GM12892 (cell line): ENCODE measurements at regions not wholly inside any gene's neighbourhood (a gene's known extent, or its start where the extent isn't known, plus 50 kb on each side); places are given as distances from the start of the nearest gene placed in this dataset.

Source experiments
- POLR2A ChIP-seq: IDR thresholded peaks from 2 replicates; pipeline ENCODE4 v1.6.1; 2011; ENCODE audit warnings: low read depth, low read length, control low read depth
- POLR2AphosphoS5 ChIP-seq: IDR thresholded peaks from 2 replicates; pipeline ENCODE4 v1.6.1; 2011; ENCODE audit warnings: low read depth, low read length, control low read depth
- TAF1 ChIP-seq: IDR thresholded peaks from 2 replicates; pipeline ENCODE4 v1.6.1; 2011; ENCODE audit warnings: low read depth, mild to moderate bottlenecking, control low read depth, low read length, borderline replicate concordance

DNA sequence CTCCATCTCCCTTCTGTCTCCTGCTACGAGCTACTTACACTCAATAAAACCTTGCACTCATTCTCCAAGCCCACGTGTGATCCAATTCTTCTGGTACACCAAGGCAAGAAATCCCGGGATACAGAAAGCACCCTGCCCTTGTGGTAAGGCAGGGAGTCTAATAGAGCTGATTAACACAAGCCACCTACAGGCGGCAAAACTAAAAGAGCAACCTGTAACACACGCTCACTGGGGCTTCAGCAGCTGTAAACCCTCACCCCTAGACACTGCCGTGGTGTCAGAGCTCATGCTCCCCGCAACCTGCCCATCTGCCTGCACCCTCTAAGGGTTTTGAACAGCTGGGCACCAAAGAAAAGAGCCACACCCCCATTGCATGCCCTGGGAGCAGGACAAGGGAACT, 755.4 kb upstream of the HTR2C start:
- no peak for TF ChIP-seq POLR2A
- TF ChIP-seq POLR2AphosphoS5: no peak
- no peak for TF ChIP-seq TAF1
